Ovary (tissue), 7 donors: ENCODE measurements at regions not wholly inside any gene's neighbourhood (a gene's known extent, or its start where the extent isn't known, plus 50 kb on each side); places are given as distances from the start of the nearest gene placed in this dataset.

Experiments
- DNase-seq, 5 donors: peaks; one replicate each; pipeline ENCODE4 v3.0.0-alpha.2; 2019 to 2020
- H3K27ac ChIP-seq, 2 donors: fragments of 200-600 bp; one replicate each; pipeline versions ENCODE4 v1.5.1 to v1.8.0; 2019 to 2022
- H3K27me3 ChIP-seq: fragments of 200-600 bp; one replicate; pipeline ENCODE4 v1.8.0; 2022
- H3K36me3 ChIP-seq: fragments of 200-600 bp; sonication (generic); one replicate; pipeline ENCODE4 v1.5.1; 2019
- H3K4me1 ChIP-seq: one replicate; pipeline ENCODE4 v1.8.1; 2013; ENCODE audit warnings: mild to moderate bottlenecking, moderate library complexity; ENCODE audit not compliant: insufficient read depth
- H3K4me3 ChIP-seq: fragments of 200-600 bp; sonication (generic); one replicate; pipeline ENCODE4 v1.5.1; 2017
- H3K9me3 ChIP-seq, 2 donors: fragments of 200-600 bp in 1 of 2; sonication (generic) in 1 of 2; one replicate each; pipeline versions ENCODE4 v1.5.1 to v1.8.1; 2013 to 2019; ENCODE audit warnings: mild to moderate bottlenecking in 1 of 2, moderate library complexity in 1 of 2
- EP300 ChIP-seq: sonication (generic); formaldehyde crosslinking; IDR thresholded peaks from one replicate; pipeline ENCODE4 v1.6.1; 2017; ENCODE audit warnings: antibody characterized with exemption
- POLR2A ChIP-seq: fragments of 450-650 bp; IDR thresholded peaks from one replicate; pipeline ENCODE4 v1.6.1; 2017; ENCODE audit warnings: antibody characterized with exemption, mild to moderate bottlenecking, moderate library complexity
- WGBS, 3 donors: extraction: QIAGEN DNeasy Blood & Tissue Kit in 1 of 3; methylation state at CpG; one replicate each; pipeline versions ENCODE4 v1.1.5 to v1.1.7; 2013 to 2017; 5-methylcytosine and 5-hydroxymethylcytosine counted together
- intact Hi-C, 4 donors: fragments of 100-400 bp; cut with DNase I; formaldehyde crosslinking; loops; one replicate each; pipeline versions ENCODE4 v1.11.0 to v1.15.1; 2022 to 2023
- TF ChIP-seq, protein P1 (sequence below), 3 donors: fragments of 450-650 bp in 2 of 3; fragments of 200-600 bp in 1 of 3; IDR thresholded peaks; one replicate each; pipeline versions ENCODE4 v1.5.1 to v1.8.0; 2016 to 2022; ENCODE audit warnings: antibody characterized with exemption in 3 of 3, mild to moderate bottlenecking in 1 of 3
- donor health status: DM: no; HTN: no; CAD: no; lungs with moderate emphysema.
- donor health status: DM: no; HTN: no; CAD: no.
- donor health status: Bipolar disorder and iron deficiency.
- donor health status: DM: no; HTN: no; CAD: no.
- donor health status: DM: yes; HTN: yes; CAD: no.

DNA sequence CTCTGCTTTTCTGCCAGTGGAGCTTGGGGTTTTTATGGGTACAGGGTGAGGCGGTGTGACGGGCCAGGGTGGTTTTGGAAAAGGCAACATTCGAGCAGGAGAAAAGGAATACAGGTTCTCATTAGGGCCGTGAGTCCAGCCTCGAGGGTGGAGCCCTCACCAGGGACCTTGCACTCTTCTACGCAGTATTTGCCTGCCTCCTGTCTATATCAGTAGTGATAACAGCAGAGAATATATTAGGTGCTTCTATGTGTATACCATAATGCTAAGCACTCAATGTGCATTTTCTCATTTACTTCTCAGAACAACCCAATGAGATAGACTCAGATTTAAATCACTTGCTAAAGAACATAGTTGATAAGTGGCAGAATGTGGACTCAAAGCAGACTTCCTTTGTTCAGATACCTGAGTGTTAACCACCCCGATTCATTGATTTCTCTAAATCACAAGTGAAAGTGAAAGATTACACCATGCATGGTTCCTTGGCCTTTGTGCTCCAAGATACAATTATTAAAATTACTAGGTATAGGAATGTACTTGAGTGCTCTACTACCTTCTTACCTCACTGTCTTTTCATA is 403.9 kb downstream of the PCDH7 start:
- no peak for DNase-seq
- 94 to 97% (median 96%) methylated on average over 7 of the region's 7 CpGs for WGBS, 3 donors
- intact Hi-C loops = no loop called here

DNA sequence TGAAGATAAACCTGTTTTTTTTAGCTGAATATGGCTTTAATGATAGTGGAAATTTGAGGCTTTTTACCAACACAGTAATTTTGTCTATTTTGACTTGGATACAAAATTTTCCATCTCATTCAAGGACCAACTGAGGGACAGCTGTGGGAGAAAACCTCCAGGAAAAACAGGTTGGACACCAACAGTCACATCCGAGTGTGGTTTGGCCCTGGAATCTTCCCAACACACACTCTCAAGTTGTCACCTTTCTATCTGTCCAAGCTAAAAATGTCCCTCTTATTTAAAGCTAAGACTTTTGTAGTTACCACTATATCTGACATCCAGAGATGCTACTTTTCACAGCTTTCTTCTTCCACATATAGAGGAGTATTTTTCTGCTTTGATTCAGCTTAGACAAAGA is 404.9 kb downstream of the PCDH7 start:
- Histone ChIP-seq H3K27me3 (no peaks in the 10 kb centered on the region), H3K4me1 (no peaks in the 10 kb centered on the region), H3K36me3 (no peaks in the 10 kb centered on the region), H3K4me3 (no peak overlapping the region), H3K9me3 (no peaks in the 10 kb centered on the region), H3K27ac (no peak overlapping the region)
- 78 to 93% (median 86%) methylated on average over 1 of the region's 1 CpG for WGBS, 3 donors
- intact Hi-C loops = no loop called here
- no peak for DNase-seq
- TF ChIP-seq POLR2A (no peak), EP300 (no peak)
- TF ChIP-seq, protein P1, sequence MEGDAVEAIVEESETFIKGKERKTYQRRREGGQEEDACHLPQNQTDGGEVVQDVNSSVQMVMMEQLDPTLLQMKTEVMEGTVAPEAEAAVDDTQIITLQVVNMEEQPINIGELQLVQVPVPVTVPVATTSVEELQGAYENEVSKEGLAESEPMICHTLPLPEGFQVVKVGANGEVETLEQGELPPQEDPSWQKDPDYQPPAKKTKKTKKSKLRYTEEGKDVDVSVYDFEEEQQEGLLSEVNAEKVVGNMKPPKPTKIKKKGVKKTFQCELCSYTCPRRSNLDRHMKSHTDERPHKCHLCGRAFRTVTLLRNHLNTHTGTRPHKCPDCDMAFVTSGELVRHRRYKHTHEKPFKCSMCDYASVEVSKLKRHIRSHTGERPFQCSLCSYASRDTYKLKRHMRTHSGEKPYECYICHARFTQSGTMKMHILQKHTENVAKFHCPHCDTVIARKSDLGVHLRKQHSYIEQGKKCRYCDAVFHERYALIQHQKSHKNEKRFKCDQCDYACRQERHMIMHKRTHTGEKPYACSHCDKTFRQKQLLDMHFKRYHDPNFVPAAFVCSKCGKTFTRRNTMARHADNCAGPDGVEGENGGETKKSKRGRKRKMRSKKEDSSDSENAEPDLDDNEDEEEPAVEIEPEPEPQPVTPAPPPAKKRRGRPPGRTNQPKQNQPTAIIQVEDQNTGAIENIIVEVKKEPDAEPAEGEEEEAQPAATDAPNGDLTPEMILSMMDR (IDR thresholded peaks at IDR 0.05) = no peak

More for the DNA sequence above, 403.9 kb downstream of the PCDH7 start:
- Histone ChIP-seq H3K27me3 (no peaks in the 10 kb centered on the region), H3K9me3 (no peaks in the 10 kb centered on the region), H3K4me3 (no peak overlapping the region), H3K36me3 (no peaks in the 10 kb centered on the region), H3K27ac (no peak overlapping the region), H3K4me1 (no peaks in the 10 kb centered on the region)
- TF ChIP-seq EP300 (no peak), POLR2A (no peak)
- TF ChIP-seq, protein P1 (IDR thresholded peaks at IDR 0.05) = no peak

DNA sequence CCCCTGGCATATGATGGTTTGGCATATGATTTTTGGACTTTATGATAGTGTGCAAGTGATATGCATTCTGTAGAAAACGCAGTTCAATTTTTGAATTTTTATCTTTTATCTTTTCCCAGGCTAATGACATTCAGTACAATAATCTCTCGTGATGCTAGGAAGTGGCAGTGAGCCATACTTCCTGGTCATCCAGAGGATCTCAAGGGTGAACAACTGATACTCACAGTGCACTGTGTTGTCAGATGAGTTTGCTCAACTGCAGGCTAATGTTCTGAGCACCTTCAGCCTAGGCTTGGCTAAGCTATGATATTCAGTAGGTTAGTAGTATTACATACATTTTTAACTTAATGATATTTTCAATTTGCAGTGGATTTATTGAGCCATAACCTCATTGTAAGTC is 405.3 kb downstream of the PCDH7 start:
- no peaks in the 10 kb centered on the region for H3K36me3 ChIP-seq
- no peak for DNase-seq
- no peaks in the 10 kb centered on the region for H3K27me3 ChIP-seq
- TF ChIP-seq POLR2A (no peak), EP300 (no peak)
- TF ChIP-seq, protein P1 (IDR thresholded peaks at IDR 0.05) = no peak
- 75 to 87% (median 83%) methylated on average over 2 of the region's 2 CpGs for WGBS, 3 donors
- H3K27ac ChIP-seq = no peak overlapping the region
- no peaks in the 10 kb centered on the region for H3K9me3 ChIP-seq
- no peak overlapping the region for H3K4me3 ChIP-seq
- H3K4me1 ChIP-seq = no peaks in the 10 kb centered on the region
- intact Hi-C loops = no loop called here

DNA sequence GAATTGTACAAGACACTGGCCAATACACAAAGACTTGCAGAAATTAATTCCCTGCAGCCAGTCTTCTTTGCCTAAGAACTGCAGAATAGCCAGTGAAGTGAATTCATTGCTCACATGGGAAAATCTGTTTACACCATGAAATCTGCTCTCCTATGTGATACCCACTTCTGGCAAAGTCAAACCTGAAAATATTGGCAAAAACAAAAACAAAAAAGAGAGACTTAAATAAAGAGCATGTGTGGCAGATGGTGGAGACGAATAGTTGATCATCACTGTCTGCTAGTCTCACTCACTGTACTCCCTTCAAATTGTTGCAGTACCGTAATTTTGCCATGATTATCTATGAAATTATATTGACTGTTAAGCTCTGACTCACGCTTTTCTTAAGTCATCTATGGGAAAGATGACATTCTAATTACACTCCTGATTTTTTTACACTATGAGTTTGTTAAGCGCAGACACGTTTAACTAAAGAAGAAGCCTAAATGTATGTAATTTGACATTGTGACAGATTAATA is 406.8 kb downstream of the PCDH7 start:
- 92 to 94% (median 92%) methylated on average over 5 of the region's 5 CpGs for WGBS, 3 donors
- H3K27ac ChIP-seq = no peak overlapping the region
- DNase-seq = no peak
- H3K4me1 ChIP-seq = no peaks in the 10 kb centered on the region
- no peak overlapping the region for H3K4me3 ChIP-seq
- TF ChIP-seq EP300 (no peak), POLR2A (no peak)
- TF ChIP-seq, protein P1 (IDR thresholded peaks at IDR 0.05) = no peak
- intact Hi-C loops = no loop called here
- H3K9me3 ChIP-seq = no peaks in the 10 kb centered on the region
- no peaks in the 10 kb centered on the region for H3K27me3 ChIP-seq
- H3K36me3 ChIP-seq = no peaks in the 10 kb centered on the region
